Upper lobe of left lung (tissue), 4 donors: ENCODE measurements at regions not wholly inside any gene's neighbourhood (a gene's known extent, or its start where the extent isn't known, plus 50 kb on each side); places are given as distances from the start of the nearest gene placed in this dataset.

ENCODE experiments used
- POLR2A ChIP-seq, 4 donors: fragments of 450-650 bp; IDR thresholded peaks; one replicate each; pipeline ENCODE4 v1.5.1; 2016 to 2017; ENCODE audit warnings: antibody characterized with exemption in 4 of 4, mild to moderate bottlenecking in 2 of 4
- POLR2AphosphoS5 ChIP-seq, 2 donors: sonication (generic); formaldehyde crosslinking; IDR thresholded peaks; one replicate each; pipeline ENCODE4 v1.5.1; 2017; ENCODE audit warnings: antibody characterized with exemption in 2 of 2
- TF ChIP-seq, protein P1 (sequence below), 6 experiments: fragments of 450-650 bp in 4 of 6; fragments of 200-600 bp in 2 of 6; sonication (generic) in 2 of 6; IDR thresholded peaks; one replicate each; pipeline ENCODE4 v1.5.1; 2016 to 2019; ENCODE audit warnings: antibody characterized with exemption in 6 of 6

DNA sequence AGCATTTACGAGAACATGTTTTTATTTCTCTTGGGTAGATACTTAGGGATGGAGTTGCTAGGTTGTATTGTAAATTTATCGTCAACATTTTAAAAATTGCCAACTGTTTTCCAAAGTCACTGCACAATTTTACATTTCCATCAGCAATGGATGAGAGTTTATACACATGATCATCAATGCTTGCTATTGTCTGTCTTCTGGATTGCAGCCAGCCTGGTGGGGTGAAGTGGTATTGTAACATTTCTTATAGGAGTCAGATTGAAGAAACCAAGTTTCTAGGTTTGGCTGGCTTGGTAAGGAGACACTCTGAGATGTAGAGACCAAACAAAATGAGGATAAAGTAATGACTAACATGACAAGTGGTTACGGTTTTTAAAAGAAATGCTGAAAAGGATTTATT lies 57.1 kb upstream of the HDDC2 start:
- TF ChIP-seq POLR2AphosphoS5 (IDR thresholded peaks at IDR 0.05) (no peak), POLR2A (IDR thresholded peaks at IDR 0.05) (no peak)
- TF ChIP-seq, protein P1, sequence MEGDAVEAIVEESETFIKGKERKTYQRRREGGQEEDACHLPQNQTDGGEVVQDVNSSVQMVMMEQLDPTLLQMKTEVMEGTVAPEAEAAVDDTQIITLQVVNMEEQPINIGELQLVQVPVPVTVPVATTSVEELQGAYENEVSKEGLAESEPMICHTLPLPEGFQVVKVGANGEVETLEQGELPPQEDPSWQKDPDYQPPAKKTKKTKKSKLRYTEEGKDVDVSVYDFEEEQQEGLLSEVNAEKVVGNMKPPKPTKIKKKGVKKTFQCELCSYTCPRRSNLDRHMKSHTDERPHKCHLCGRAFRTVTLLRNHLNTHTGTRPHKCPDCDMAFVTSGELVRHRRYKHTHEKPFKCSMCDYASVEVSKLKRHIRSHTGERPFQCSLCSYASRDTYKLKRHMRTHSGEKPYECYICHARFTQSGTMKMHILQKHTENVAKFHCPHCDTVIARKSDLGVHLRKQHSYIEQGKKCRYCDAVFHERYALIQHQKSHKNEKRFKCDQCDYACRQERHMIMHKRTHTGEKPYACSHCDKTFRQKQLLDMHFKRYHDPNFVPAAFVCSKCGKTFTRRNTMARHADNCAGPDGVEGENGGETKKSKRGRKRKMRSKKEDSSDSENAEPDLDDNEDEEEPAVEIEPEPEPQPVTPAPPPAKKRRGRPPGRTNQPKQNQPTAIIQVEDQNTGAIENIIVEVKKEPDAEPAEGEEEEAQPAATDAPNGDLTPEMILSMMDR (IDR thresholded peaks at IDR 0.05): no peak
